Cardiac muscle cell (in vitro differentiated cells and primary cell): ENCODE measurements at regions not wholly inside any gene's neighbourhood (a gene's known extent, or its start where the extent isn't known, plus 50 kb on each side); places are given as distances from the start of the nearest gene placed in this dataset.

Experiments used
- DNase-seq, 2 donors: peaks; one replicate each; pipeline versions ENCODE4 v3.0.0 to v3.0.0-alpha.2; 2010 to 2017; ENCODE audit warnings: low read depth in 1 of 2, low spot score in 1 of 2
- H3K27ac ChIP-seq: fragments of 200-600 bp; sonication (generic); 2 replicates; pipeline ENCODE4 v1.5.1; 2016
- H3K27me3 ChIP-seq: fragments of 200-600 bp; sonication (generic); 2 replicates; pipeline ENCODE4 v1.6.0; 2016; ENCODE audit warnings: control low read depth
- H3K36me3 ChIP-seq: fragments of 200-600 bp; sonication (generic); 2 replicates; pipeline ENCODE4 v1.5.1; 2016; ENCODE audit warnings: control low read depth
- H3K4me1 ChIP-seq: fragments of 200-600 bp; sonication (generic); 2 replicates; pipeline ENCODE4 v1.8.1; 2017; ENCODE audit warnings: low read depth, mild to moderate bottlenecking, mixed run types
- H3K4me3 ChIP-seq: fragments of 200-600 bp; sonication (generic); 2 replicates; pipeline ENCODE4 v1.5.1; 2016; ENCODE audit warnings: mild to moderate bottlenecking
- H3K9me3 ChIP-seq: fragments of 200-600 bp; sonication (generic); 2 replicates; pipeline ENCODE4 v1.5.1; 2017; ENCODE audit warnings: low read depth, mild to moderate bottlenecking, control low read depth
- CTCF ChIP-seq: IDR thresholded peaks from 2 replicates; pipeline ENCODE4 v1.5.1; 2012; ENCODE audit warnings: low read depth, mild to moderate bottlenecking, low read length

GRCh38 chr20:2203436-2203835 is 92.4 kb upstream of the TGM3 start:
- H3K4me1 ChIP-seq, result no peaks in the 10 kb centered on the region
- no peaks in the 10 kb centered on the region for H3K9me3 ChIP-seq
- H3K4me3 ChIP-seq, result no peak overlapping the region
- no peak for TF ChIP-seq CTCF
- H3K36me3 ChIP-seq, result no peaks in the 10 kb centered on the region
- peaks cover 36% of the 10 kb centered on the region for H3K27me3 ChIP-seq
- no peak for DNase-seq
- H3K27ac ChIP-seq, result no peak overlapping the region

- H3K27ac ChIP-seq, result no peak overlapping the region
- H3K4me3 ChIP-seq, result no peak overlapping the region
- H3K4me1 ChIP-seq, result no peaks in the 10 kb centered on the region
- peaks cover 39% of the 10 kb centered on the region for H3K27me3 ChIP-seq
- H3K9me3 ChIP-seq, result no peaks in the 10 kb centered on the region
- H3K36me3 ChIP-seq, result no peaks in the 10 kb centered on the region
- DNase-seq, result no peak
- TF ChIP-seq CTCF, result no peak
Observed at GRCh38 chr20:2204021-2204420, 91.8 kb upstream of the TGM3 start.

GRCh38 chr20:2206957-2207769 is 88.6 kb upstream of the TGM3 start:
- no peaks in the 10 kb centered on the region for H3K36me3 ChIP-seq
- H3K27ac ChIP-seq, result no peak overlapping the region
- no peaks in the 10 kb centered on the region for H3K4me1 ChIP-seq
- peak; percentile 75 to 89 for DNase-seq
- H3K9me3 ChIP-seq, result no peaks in the 10 kb centered on the region
- peak; percentile 92 for TF ChIP-seq CTCF
- H3K4me3 ChIP-seq, result peak overlapping the region; percentile 59
- peaks cover 32% of the 10 kb centered on the region for H3K27me3 ChIP-seq

- H3K4me3 ChIP-seq, result peak overlapping the region; percentile 59
- TF ChIP-seq CTCF, result no peak
- no peaks in the 10 kb centered on the region for H3K9me3 ChIP-seq
- no peak for DNase-seq
- peaks cover 32% of the 10 kb centered on the region for H3K27me3 ChIP-seq
- no peaks in the 10 kb centered on the region for H3K36me3 ChIP-seq
- no peak overlapping the region for H3K27ac ChIP-seq
- H3K4me1 ChIP-seq, result no peaks in the 10 kb centered on the region
Observed at GRCh38 chr20:2207770-2208097, 88.1 kb upstream of the TGM3 start.

GRCh38 chr20:2208897-2209296 is 86.9 kb upstream of the TGM3 start:
- H3K4me1 ChIP-seq, result no peaks in the 10 kb centered on the region
- DNase-seq, result no peak
- H3K9me3 ChIP-seq, result no peaks in the 10 kb centered on the region
- no peak overlapping the region for H3K27ac ChIP-seq
- TF ChIP-seq CTCF, result no peak
- H3K4me3 ChIP-seq, result no peak overlapping the region
- H3K27me3 ChIP-seq, result peaks cover 32% of the 10 kb centered on the region
- no peaks in the 10 kb centered on the region for H3K36me3 ChIP-seq
